ENCODE measurements at regions not wholly inside any gene's neighbourhood (a gene's known extent, or its start where the extent isn't known, plus 50 kb on each side); places are given as distances from the start of the nearest gene placed in this dataset.
"Not testable (repeated sequence)": the region's sequence is repeated elsewhere in the genome, so short reads cannot be mapped to it uniquely, and the experiment has no call there.

GRCh38 chr3:13137941-13138832, 65.0 kb upstream of the IQSEC1 start:
- TF ChIP-seq CTCF (IDR thresholded peaks at IDR 0.05; ENCODE audit: insufficient read depth, low read depth, low read length, missing control alignments) = no peak
- no peak overlapping the region for H3K4me3 ChIP-seq (ENCODE audit: low read depth, low read length)
- DNase-seq (ENCODE audit: low read depth) = no peak

- not testable (repeated sequence) for H3K4me3 ChIP-seq (ENCODE audit: low read depth, low read length); DNase-seq (ENCODE audit: low read depth)
Observed at GRCh38 chr3:13136848-13137247, 63.6 kb upstream of the IQSEC1 start.

- DNase-seq (ENCODE audit: low read depth) = no peak
- TF ChIP-seq CTCF (IDR thresholded peaks at IDR 0.05; ENCODE audit: insufficient read depth, low read depth, low read length, missing control alignments) = no peak
Observed at GRCh38 chr3:13136426-13136825, 63.2 kb upstream of the IQSEC1 start.

GRCh38 chr3:13135811-13136321, 62.6 kb upstream of the IQSEC1 start:
- no peak for DNase-seq (ENCODE audit: low read depth)
- H3K4me3 ChIP-seq (ENCODE audit: low read depth, low read length) = no peak overlapping the region
- no peak for TF ChIP-seq CTCF (IDR thresholded peaks at IDR 0.05; ENCODE audit: insufficient read depth, low read depth, low read length, missing control alignments)

More at GRCh38 chr3:13136426-13136825, 63.2 kb upstream of the IQSEC1 start:
- H3K4me3 ChIP-seq (ENCODE audit: low read depth, low read length) = no peak overlapping the region

- H3K4me3 ChIP-seq (ENCODE audit: low read depth, low read length) = no peak overlapping the region
- no peak for DNase-seq (ENCODE audit: low read depth)
- no peak for TF ChIP-seq CTCF (IDR thresholded peaks at IDR 0.05; ENCODE audit: insufficient read depth, low read depth, low read length, missing control alignments)
Observed at GRCh38 chr3:13135251-13135810, 62.1 kb upstream of the IQSEC1 start.

- no peak for TF ChIP-seq CTCF (IDR thresholded peaks at IDR 0.05; ENCODE audit: insufficient read depth, low read depth, low read length, missing control alignments)
- DNase-seq (ENCODE audit: low read depth) = no peak
- no peak overlapping the region for H3K4me3 ChIP-seq (ENCODE audit: low read depth, low read length)
Observed at GRCh38 chr3:13134879-13135206, 61.6 kb upstream of the IQSEC1 start.

GRCh38 chr3:13134166-13134878, 61.1 kb upstream of the IQSEC1 start:
- no peak for DNase-seq (ENCODE audit: low read depth)

More at GRCh38 chr3:13134166-13134878, 61.1 kb upstream of the IQSEC1 start:
- no peak for TF ChIP-seq CTCF (IDR thresholded peaks at IDR 0.05; ENCODE audit: insufficient read depth, low read depth, low read length, missing control alignments)
- H3K4me3 ChIP-seq (ENCODE audit: low read depth, low read length) = no peak overlapping the region
